ENCODE measurements at regions not wholly inside any gene's neighbourhood (a gene's known extent, or its start where the extent isn't known, plus 50 kb on each side); places are given as distances from the start of the nearest gene placed in this dataset.

DNA sequence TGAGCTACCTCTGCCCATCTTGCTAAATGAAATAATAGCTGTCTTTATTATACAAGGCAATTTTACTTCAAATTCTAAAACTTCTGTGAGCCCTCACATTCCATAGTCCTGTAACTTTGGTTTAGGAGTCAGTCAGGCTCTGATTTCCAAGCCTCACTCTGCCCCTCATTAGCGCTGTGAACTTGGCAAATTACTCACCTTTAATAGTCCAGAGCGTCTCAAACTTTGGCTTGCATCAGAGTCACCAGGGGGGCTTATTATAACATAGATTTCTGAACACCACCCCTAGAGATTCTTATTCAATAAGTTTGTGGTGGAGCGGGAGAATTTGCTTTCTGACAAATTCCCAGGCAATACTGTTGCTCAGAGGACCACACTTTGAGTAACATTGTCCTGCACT lies 126.2 kb upstream of the FGGY start:
- peak overlapping the region in 1 of 10 donors; percentile 16 for H3K27ac Mint-ChIP-seq
- POLR2A ChIA-PET: no interaction called here
- peaks cover 0 to 14% (median 2%) of the 10 kb centered on the region in 5 donors for H3K27me3 Mint-ChIP-seq
- ATAC-seq (no peak), DNase-seq (no peak)
- no peaks in the 10 kb centered on the region for H3K4me1 Mint-ChIP-seq
- H3K4me3 Mint-ChIP-seq: no peak overlapping the region
- peaks cover 0 to 4% (median 0%) of the 10 kb centered on the region in 9 donors for H3K9me3 Mint-ChIP-seq
- peaks cover 0 to 8% (median 0%) of the 10 kb centered on the region in 3 donors for H3K36me3 Mint-ChIP-seq

DNA sequence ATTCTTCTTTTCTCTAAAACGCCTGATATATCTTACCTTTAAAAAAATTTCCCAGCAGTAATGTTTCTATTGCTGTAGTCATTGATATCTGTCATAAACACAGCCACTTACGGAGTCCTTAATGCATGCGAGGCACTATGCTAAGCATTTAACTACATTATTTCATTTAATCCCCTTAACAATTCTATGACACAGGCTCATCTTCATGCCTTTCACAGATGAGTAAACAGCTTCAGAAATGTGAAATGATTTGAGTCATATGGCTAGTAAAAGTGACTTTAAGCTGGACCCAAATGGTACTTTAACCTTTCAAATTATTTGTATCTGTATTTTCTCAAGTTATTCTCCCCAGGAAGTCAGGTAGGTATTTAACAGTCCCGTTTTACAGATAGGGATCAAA lies 125.1 kb upstream of the FGGY start:
- H3K4me1 Mint-ChIP-seq: no peaks in the 10 kb centered on the region
- no peak overlapping the region for H3K27ac Mint-ChIP-seq
- POLR2A ChIA-PET: no interaction called here
- DNase-seq (no peak), ATAC-seq (no peak)
- H3K9me3 Mint-ChIP-seq: peaks cover 0 to 4% (median 0%) of the 10 kb centered on the region in 9 donors
- peaks cover 0 to 2% (median 0%) of the 10 kb centered on the region in 5 donors for H3K27me3 Mint-ChIP-seq
- no peak overlapping the region for H3K4me3 Mint-ChIP-seq
- peaks cover 0 to 4% (median 0%) of the 10 kb centered on the region in 3 donors for H3K36me3 Mint-ChIP-seq

DNA sequence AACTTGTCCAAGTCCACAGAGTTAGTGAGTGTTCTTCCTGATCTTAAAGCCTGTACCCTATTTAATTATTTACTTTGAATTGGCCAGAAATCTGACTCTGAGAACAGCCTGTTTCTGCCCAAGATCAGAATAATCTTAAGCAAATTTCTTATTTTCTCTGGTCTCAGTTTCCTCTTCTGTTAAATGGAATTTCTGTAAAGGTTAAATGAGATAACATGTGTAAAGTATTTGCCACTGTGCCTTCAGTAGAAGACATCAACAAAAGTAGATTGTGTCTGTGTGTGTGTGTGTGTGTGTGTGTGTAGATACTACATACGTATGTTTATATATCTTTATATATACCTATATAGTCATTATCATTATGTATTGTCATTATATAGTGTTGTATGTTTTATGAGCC lies 124.2 kb upstream of the FGGY start:
- H3K27ac Mint-ChIP-seq: no peak overlapping the region
- H3K4me1 Mint-ChIP-seq: no peaks in the 10 kb centered on the region
- peaks cover 0 to 3% (median 0%) of the 10 kb centered on the region in 5 donors for H3K27me3 Mint-ChIP-seq
- no peak for ATAC-seq
- DNase-seq: no peak
- no peak overlapping the region for H3K4me3 Mint-ChIP-seq
- H3K9me3 Mint-ChIP-seq: peaks cover 0 to 3% (median 0%) of the 10 kb centered on the region in 9 donors
- POLR2A ChIA-PET: no interaction called here
- H3K36me3 Mint-ChIP-seq: peaks cover 0 to 2% (median 0%) of the 10 kb centered on the region in 3 donors

DNA sequence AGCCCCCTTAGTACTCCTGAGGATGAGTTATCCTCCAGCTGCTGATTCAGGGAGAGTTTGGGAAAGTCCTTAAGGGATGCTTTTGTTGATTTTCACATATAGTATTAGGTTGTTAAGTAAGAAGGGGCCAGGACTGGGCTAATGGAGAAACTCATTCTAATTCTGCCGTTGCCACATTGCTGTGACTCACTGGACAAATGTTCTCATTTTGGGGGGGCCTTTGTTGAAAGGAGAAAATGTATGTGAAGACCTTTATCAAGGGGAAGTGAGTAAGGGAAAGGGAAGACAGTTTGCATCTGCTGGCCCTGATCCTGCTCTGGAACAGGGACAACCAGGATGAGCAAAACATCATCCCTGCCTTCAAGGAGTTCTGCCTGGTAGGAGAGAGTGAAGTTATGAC lies 123.2 kb upstream of the FGGY start:
- no peaks in the 10 kb centered on the region for H3K4me1 Mint-ChIP-seq
- ATAC-seq (no peak), DNase-seq (no peak)
- POLR2A ChIA-PET: no interaction called here
- peak overlapping the region in 1 of 10 donors; percentile 9 for H3K27ac Mint-ChIP-seq
- H3K4me3 Mint-ChIP-seq: no peak overlapping the region
- peaks cover 0 to 2% (median 0%) of the 10 kb centered on the region in 9 donors for H3K9me3 Mint-ChIP-seq
- H3K27me3 Mint-ChIP-seq: peaks cover 0 to 3% (median 0%) of the 10 kb centered on the region in 5 donors
- no peaks in the 10 kb centered on the region for H3K36me3 Mint-ChIP-seq

DNA sequence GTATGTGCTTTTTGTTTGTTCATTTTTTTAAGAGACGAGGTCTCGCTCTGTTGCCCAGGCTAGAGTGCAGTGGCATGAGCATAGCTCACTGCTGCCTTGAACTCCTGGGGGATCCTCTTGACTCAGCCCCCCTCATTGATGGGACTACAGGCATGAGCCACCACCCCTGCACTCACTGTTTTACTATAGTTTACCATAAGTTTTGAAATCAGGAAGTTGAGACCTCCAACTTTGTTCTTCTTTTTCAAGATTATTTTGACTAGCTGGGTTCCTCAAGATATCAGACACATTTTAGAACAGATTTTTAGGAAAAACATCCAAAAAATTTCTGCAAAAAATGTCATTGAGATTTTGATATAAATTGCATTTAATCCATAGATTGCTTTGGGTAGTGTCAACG lies 120.4 kb upstream of the FGGY start:
- DNase-seq (no peak), ATAC-seq (no peak)
- H3K36me3 Mint-ChIP-seq: no peaks in the 10 kb centered on the region
- H3K27me3 Mint-ChIP-seq: peaks cover 0 to 3% (median 0%) of the 10 kb centered on the region in 5 donors
- no peaks in the 10 kb centered on the region for H3K4me1 Mint-ChIP-seq
- no peak overlapping the region for H3K27ac Mint-ChIP-seq
- H3K9me3 Mint-ChIP-seq: peaks cover 0 to 2% (median 0%) of the 10 kb centered on the region in 9 donors
- no peak overlapping the region for H3K4me3 Mint-ChIP-seq
- POLR2A ChIA-PET: no interaction called here

DNA sequence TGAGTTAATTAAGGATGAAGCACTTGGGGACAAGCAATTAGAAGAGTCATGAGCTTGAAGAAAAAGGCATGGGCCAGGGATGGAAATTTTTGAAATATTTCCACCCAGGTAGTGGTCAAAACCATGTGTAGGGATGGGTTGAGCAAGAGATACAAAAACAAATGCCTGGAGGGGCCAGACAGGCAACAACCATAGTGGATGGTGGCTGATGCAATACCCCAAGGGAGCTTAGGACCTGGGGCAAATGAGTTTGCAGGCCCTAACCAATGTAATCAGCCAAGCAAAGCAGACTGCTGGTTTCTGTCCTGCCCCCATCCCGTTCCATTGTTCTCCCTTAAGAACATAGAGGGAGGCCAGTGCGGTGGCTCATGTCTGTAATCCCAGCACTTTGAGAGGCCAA lies 119.1 kb upstream of the FGGY start:
- H3K27ac Mint-ChIP-seq: no peak overlapping the region
- POLR2A ChIA-PET: no interaction called here
- peaks cover 0 to 2% (median 0%) of the 10 kb centered on the region in 9 donors for H3K9me3 Mint-ChIP-seq
- ATAC-seq (no peak), DNase-seq (no peak)
- no peaks in the 10 kb centered on the region for H3K36me3 Mint-ChIP-seq
- H3K27me3 Mint-ChIP-seq: peaks cover 0 to 3% (median 0%) of the 10 kb centered on the region in 5 donors
- H3K4me1 Mint-ChIP-seq: no peaks in the 10 kb centered on the region
- no peak overlapping the region for H3K4me3 Mint-ChIP-seq

DNA sequence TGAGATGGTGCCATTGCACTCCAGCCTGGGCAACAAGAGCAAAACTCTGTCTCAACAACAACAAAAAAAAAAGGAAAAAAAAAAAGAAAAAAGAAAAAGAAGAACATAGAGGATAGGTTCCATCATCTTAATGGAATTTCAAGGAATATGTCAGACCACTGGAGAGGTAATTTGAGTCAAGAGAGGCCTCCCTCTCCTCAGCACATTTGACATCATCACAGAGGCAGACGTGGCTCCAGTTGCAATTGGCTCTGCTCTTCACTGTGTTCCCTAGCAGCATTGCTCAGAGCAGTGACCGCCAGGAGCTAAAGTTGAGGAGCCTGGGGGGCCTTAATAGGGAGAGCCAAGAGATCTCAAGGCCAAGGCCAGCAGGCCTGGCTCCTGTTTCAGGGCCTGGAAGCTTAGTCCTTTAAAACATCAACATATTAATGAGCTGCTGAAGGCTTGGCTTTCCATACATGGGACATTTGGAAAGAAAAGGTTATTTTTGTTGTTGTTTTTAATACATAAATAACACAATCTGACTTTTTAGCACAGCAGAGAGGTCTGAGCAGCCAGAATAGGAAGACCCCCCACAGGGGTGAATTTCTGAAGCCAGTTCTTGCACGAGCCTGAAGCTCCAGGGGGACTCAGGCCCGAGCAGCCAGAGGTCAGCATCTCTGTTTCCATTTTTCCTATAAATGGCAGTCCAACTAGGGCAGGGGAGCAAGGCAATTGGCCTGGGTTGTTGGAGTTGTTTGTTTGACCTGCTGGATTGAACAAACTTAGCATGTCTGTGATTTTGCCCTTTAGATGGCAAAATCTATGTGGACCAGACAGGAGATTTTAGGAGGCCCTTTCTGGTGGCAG lies 118.3 kb upstream of the FGGY start:
- no peak overlapping the region for H3K27ac Mint-ChIP-seq
- no peaks in the 10 kb centered on the region for H3K36me3 Mint-ChIP-seq
- H3K4me3 Mint-ChIP-seq: no peak overlapping the region
- peaks cover 0 to 2% (median 0%) of the 10 kb centered on the region in 9 donors for H3K9me3 Mint-ChIP-seq
- POLR2A ChIA-PET: no interaction called here
- H3K4me1 Mint-ChIP-seq: no peaks in the 10 kb centered on the region
- H3K27me3 Mint-ChIP-seq: peaks cover 0 to 3% (median 0%) of the 10 kb centered on the region in 5 donors
- ATAC-seq (no peak), DNase-seq (no peak)

DNA sequence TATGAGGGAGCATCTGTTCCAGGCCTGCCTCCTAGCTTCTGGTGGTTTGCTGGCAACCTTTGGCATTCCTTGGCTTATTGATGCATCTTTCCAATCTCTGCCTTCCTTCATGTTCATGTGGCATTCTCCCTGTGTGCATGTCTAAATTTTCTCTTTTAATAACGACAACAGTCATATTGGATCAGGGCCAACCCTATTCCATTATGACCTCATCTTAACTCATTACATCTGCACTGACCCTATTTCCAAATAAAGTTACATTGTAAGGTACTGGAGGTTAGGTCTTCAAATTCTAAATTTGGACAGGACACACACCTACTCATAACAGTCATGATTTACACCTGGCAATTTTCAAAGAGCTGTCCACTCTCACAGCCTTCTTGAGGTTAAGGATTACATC lies 117.2 kb upstream of the FGGY start:
- H3K27me3 Mint-ChIP-seq: peaks cover 0 to 3% (median 0%) of the 10 kb centered on the region in 5 donors
- H3K27ac Mint-ChIP-seq: no peak overlapping the region
- ATAC-seq (no peak), DNase-seq (no peak)
- no peak overlapping the region for H3K4me3 Mint-ChIP-seq
- H3K4me1 Mint-ChIP-seq: no peaks in the 10 kb centered on the region
- POLR2A ChIA-PET: no interaction called here
- peaks cover 0 to 2% (median 0%) of the 10 kb centered on the region in 9 donors for H3K9me3 Mint-ChIP-seq
- H3K36me3 Mint-ChIP-seq: no peaks in the 10 kb centered on the region

DNA sequence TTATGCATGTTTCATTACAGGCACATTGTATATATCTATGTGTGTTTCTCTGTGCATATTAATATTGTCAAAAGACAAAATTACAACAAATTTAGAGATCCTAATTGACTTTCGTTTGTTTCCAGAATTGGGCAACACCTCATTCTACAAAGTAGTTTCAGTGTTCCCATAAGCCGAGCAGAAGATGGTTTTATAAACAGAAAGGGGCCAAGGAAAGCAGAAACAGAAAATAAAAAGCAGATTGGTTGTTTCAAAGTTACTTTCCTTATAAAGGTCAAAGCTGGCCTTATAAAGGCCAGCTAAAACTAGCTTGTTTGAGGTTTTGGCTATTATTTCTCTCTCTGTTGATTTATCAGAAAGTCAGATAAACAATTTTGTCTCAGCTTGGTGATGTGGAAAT lies 116.2 kb upstream of the FGGY start:
- H3K27ac Mint-ChIP-seq: no peak overlapping the region

DNA sequence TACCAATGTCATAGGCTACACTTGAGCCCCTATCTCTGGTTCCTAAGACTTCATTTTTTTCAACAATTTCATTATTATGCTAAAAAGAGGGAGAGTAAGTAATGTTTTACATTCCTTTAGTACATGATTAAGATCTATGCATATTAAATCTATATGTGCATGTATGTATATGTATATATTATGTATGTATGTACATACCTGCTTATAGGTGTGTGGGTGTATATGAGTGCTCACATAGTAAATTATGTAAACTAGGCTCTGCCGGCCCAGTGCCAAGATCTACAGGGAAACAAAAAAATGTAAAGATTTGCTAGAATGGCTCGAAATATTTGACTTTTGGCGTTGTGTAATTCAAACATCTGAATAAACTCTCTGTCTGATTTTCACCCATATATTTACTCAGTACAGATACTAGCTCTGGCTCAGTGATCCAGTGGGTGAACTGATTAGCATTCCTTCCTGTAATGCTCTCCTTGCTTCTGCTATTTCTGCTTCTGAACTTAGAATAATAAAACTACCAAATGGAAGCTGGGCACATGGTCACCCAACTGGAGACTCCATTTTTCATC lies 113.1 kb upstream of the FGGY start:
- POLR2A ChIA-PET: no interaction called here
- Mint-ChIP-seq H3K27ac (no peak overlapping the region), H3K27me3 (no peaks in the 10 kb centered on the region), H3K4me1 (no peaks in the 10 kb centered on the region), H3K9me3 (no peaks in the 10 kb centered on the region), H3K36me3 (no peaks in the 10 kb centered on the region), H3K4me3 (no peak overlapping the region)
- ATAC-seq: no peak
- DNase-seq: no peak

More for the DNA sequence above, 116.2 kb upstream of the FGGY start:
- H3K9me3 Mint-ChIP-seq: peaks cover 0 to 2% (median 0%) of the 10 kb centered on the region in 9 donors
- ATAC-seq: no peak
- H3K4me1 Mint-ChIP-seq: no peaks in the 10 kb centered on the region
- no peak for DNase-seq
- no peaks in the 10 kb centered on the region for H3K36me3 Mint-ChIP-seq
- no peak overlapping the region for H3K4me3 Mint-ChIP-seq
- POLR2A ChIA-PET: no interaction called here
- H3K27me3 Mint-ChIP-seq: peaks cover 0 to 3% (median 0%) of the 10 kb centered on the region in 5 donors

DNA sequence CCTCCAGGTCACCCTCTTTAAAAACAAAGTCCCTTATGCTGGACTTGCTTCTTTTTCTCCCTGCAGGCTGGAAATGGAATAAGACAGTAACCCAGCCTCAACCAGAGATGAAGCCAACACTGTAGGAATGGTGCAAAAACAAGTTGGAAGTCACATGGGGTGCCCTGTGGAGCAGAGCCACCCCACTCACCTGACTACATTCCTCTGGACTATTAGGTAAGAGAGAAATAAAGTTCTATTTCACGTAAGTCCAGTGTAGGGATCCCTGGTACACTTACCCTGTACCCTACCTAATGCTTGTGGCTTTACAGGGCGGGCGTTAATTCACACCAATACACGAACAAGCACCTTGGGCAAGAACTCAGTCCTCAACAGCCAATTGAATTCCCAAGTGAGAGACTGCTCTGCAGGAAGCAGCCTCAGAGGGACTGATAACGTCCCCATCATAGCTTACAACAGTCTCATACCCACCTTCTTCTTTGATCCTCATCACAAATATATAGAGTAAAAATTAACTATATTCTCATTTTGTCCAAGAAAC lies 112.5 kb upstream of the FGGY start:
- H3K36me3 Mint-ChIP-seq: no peaks in the 10 kb centered on the region

DNA sequence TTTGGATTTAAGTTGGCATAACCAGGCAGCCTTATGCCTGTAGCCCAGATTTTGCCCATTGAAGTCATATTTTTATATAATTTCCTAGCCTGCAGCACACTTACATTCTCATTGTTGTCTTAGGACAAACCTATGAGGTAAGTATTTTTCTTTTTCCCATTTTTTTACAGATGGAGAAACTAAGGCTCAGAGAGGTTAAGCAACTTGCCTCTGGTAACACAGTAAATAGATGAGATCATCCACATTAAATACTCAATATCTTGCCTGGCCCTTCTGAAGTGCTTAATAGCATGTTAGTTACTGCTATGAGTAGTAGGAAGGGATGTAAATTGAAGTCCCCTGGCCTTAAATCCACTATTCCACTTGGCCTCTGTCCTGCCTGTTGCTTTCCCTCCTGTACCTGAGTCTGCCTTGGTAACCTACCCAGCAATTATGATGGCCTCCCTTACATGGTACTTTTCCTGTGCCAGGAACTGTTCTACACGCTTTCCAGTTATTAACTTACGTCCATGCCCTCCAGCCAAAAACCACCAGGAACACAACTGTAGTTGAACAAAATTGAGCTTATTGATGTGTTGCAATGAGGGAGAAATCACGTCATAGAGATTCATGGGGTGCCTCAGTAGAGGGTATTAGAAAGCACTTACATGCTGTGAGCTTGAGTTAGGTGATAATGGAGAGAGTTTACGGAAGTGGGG lies 111.6 kb upstream of the FGGY start:
- no peak for ATAC-seq
- no peak overlapping the region for H3K27ac Mint-ChIP-seq
- peaks cover 0 to 4% (median 0%) of the 10 kb centered on the region in 4 donors for H3K4me1 Mint-ChIP-seq
- POLR2A ChIA-PET: no interaction called here
- H3K27me3 Mint-ChIP-seq: peaks cover 0 to 8% (median 0%) of the 10 kb centered on the region in 5 donors
- H3K36me3 Mint-ChIP-seq: no peaks in the 10 kb centered on the region
- H3K4me3 Mint-ChIP-seq: no peak overlapping the region
- DNase-seq: no peak
- peaks cover 0 to 1% (median 0%) of the 10 kb centered on the region in 9 donors for H3K9me3 Mint-ChIP-seq

More for the DNA sequence above, 112.5 kb upstream of the FGGY start:
- DNase-seq: no peak
- ATAC-seq: no peak
- peaks cover 0 to under 1% (median 0%) of the 10 kb centered on the region in 5 donors for H3K27me3 Mint-ChIP-seq
- H3K4me1 Mint-ChIP-seq: no peaks in the 10 kb centered on the region
- H3K9me3 Mint-ChIP-seq: peaks cover 0 to under 1% (median 0%) of the 10 kb centered on the region in 9 donors
- no peak overlapping the region for H3K4me3 Mint-ChIP-seq
- H3K27ac Mint-ChIP-seq: peak overlapping the region in 1 of 10 donors; percentile 25
- POLR2A ChIA-PET: no interaction called here

DNA sequence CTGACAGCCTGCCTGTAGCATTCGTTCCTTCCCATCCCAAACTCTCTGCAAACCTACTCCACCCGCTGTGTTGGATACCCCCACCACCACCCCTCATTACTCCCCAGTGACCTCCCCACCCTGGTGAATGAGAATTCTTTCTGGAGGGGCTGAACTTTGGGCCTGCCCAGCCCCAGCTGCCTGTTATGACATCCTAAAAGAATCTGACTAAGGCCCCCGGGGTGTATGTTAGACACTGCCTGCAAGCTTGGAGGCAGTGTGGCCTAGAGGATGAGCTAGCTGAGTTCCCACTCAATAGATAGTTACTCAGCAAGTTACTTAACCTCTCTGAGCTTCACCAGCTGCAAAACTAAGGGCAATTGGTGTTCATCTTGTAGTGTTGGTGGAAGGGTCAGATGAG lies 110.2 kb upstream of the FGGY start:
- Mint-ChIP-seq H3K4me3 (no peak overlapping the region), H3K4me1 (peaks cover 0 to 4% (median 0%) of the 10 kb centered on the region in 4 donors), H3K27me3 (peaks cover 0 to 8% (median 0%) of the 10 kb centered on the region in 5 donors), H3K27ac (no peak overlapping the region), H3K36me3 (no peaks in the 10 kb centered on the region), H3K9me3 (peaks cover 0 to 2% (median 0%) of the 10 kb centered on the region in 9 donors)
- ATAC-seq (no peak), DNase-seq (no peak)
- POLR2A ChIA-PET: no interaction called here

All from naive thymus-derived CD8-positive, alpha-beta T cell (primary cell).